Endometrial microvascular endothelial cells (primary cell): ENCODE measurements at regions not wholly inside any gene's neighbourhood (a gene's known extent, or its start where the extent isn't known, plus 50 kb on each side); places are given as distances from the start of the nearest gene placed in this dataset.
"Not testable (repeated sequence)": the region's sequence is repeated elsewhere in the genome, so short reads cannot be mapped to it uniquely, and the experiment has no call there.

Experiments used
- in situ Hi-C: cut with HindIII; loops from 2 replicates; pipeline ENCODE4 v1.10.0; 2017; ENCODE audit warnings: low sequenced_read_pairs, low pct_unique_long_range_greater_than_20kb; ENCODE audit errors: inconsistent ontology term

DNA sequence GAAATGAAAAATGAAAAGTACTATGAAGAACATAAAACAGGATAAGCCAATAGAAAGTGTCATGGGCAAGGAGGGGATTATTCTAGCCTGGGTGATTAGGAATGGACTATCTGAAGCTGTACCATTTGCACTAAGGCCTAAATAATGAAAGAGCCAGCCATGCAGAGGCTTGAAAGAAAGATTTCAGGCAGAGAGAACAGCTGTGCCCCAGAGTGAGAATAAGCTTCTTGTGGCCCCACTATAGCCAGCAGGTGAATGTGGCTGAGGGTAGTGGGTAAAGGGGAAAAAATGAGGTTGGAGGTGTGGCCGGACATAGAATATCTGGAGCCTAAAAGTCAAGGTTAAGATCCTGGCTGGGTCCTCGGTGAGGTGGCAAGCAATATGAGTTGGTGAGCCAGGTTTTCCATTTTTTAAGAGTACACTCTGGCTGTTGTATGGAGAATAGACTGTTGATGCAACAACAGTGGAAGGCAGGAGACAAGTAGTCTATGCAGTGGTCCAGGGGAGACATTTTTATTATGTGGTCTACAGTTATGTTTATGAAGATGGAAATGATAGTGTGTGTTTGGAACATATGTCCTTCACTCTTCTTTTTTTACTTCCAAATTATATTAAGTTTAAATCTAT, 135.2 kb upstream of the SETBP1 start:
- in situ Hi-C loops = no loop called here

DNA sequence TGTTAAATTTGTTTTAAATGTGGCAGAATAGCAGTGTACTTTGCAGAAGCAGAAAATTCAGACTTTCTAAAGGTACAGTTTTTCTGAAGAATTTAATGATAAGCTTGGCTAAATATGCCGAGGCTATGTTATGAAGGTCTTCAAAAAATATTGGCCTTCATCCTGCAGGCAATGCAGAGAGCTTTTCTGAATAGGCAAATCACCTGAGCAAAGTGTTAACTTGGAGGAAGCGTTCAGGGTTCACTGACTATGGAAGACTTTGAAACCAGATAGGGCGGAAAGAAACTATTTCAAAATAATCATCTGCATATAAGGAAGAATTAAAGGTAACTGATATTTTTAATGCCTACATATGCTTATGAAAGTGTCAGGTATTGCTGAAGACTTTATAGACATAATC, 133.7 kb upstream of the SETBP1 start:
- in situ Hi-C loops = no loop called here

DNA sequence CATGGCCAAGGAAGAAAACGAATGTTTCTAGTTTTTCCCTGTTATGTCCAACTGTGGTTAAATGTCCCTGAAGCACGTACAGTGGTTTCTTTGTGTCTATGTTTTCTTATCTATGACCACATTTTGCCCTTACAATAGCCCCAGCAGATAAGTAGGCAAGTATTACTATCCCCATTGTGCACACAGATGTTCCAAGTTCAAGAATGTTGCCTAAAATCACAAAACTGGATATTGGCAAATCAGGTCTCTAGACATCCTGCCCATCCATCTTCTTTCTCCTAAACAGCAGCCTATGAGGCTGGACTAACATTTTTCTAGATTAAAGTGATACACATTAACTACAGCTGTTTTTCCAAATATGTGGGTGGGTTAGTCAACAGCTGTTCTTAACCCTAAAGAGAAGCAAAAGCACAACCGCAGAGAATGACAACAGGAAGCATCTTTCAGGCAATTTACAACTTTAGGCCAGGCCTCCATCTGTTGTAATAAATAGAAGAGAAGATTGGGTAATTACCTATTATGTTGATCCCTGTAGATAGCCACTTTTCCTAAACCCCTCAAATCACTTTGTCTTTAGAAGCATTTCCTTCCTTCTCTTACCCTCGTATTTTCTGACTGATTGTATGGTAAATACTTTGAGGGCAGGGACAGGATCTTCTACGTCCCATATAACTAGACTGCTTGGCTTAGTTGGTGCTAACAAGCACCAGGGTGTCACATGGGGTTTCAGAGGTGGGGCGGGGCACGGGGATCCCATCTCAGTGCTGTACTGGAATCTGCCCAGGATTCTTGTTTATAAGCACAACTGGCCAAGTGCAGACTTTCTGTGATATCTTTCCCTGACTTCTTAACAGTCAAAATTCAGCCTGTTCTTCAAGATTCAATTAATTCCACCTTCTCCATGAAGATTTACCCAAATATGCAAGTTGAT, 132.1 kb upstream of the SETBP1 start:
- in situ Hi-C loops = no loop called here

DNA sequence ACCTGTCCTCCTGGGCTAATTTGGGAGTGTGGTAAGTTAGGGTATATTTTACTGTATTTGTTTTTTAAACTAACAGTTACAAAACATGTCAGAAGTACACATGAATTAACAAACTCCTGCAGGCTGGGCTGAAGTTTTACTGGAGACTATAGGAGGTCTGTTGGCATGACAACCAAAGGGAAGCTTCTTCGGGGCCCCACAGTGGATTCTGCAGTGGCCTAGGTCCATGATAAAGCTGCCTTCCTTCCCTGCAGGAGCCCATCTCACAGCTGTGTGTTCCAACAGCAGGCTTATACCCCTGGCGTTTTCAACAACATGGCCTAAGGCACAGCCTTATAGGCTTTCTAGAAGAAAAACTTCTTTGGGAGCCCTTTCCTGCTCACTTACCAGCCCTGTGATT, 128.0 kb upstream of the SETBP1 start:
- in situ Hi-C loops = no loop called here

DNA sequence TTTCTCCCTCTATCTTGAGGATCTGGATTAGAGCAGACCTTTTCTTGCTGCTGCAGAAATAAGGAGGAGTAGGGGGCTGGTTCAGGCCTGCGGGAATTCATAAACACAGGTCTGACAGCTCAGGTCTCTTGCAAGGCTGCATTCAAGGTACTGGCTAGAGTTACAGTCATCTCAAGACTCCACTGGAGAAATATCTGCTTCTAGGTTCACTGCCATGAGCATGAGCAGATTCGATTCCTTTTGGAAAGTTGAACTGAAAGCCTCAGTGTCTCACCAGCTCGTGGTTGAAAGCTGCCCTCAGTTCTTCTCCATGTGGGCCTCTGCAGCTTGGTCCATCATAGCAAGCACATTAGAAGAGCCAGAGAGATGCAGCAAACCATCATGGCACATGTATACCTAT, 124.4 kb upstream of the SETBP1 start:
- in situ Hi-C loops = no loop called here

DNA sequence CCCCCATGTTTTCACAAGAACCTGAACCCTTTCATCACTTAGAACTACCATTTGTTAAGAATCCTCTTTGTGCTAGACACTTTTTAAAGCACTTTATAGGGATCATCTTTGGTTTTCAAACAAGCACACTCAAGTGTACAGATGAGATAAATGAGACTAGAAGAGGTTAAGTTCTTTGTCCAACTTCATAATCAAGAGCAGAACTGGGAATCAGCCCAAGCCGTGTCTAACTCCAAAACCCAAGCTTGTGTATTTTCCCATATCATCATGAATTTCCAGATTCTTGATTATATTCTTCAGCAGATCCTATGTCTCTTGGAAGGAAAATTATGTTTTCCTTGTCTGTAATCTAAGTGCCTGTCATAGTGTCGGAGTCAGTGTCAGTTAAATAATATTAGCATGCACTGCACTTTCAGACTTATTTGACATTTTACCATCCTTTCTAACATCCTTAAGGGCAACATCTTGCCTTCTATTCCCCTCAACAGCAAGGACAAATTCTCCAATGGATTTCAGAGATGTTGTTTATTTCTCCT, 123.0 kb upstream of the SETBP1 start:
- in situ Hi-C loops = no loop called here

DNA sequence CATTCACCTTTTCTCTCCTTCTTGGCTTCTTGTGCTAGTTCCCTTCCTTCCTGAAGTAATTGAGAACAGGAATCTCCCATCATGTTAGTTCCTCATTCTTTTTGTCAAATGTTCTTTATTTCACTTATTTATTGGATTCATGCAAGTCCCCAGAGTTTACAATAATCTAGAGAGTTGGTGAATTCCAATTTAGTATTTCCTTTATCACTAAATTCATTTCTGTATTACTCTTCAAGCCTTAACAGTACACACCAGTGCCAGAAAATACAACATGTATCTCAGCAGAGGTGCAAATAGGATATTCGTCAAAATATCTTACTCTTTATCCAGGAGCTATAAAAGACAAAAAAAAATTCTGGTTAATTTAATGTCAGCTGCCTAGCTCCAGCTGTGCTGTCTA, 121.9 kb upstream of the SETBP1 start:
- in situ Hi-C loops = no loop called here

DNA sequence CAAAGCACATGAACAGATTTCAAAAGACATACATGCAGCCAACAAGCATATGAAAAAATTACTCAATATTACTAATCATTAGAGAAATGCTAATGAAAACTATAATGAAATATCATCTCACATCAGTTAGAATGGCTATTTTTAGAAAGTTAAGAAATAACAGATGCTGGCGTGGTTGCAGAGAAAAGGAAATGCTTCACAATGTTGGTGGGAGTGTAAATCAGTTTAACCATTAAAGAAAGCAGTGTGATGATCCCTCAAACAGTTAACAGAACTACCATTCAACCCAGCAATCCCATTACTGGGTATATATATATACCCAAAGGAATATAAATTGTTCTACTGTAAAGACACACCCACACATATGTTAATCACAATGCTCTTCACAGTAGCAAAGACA, 117.7 kb upstream of the SETBP1 start:
- in situ Hi-C loops = no loop called here

DNA sequence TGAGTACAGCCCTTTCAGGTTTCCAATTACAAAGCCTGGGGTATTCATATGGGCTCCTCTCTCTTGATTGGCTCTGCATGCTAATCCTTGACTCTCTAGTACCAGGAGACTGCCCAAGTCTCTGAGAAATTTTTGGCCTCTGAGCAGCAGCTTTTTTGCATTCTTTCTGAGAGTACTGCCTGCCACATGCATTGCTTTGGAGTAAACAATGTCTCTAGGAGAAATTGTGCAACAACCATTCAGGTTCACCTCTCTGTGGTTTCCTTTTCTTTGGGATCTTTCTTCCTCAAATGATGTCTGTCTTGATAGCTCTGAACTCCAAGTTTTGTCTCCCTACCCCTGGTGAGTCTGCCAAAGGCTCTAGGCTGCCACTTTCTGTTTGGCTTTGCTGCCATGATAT, 115.8 kb upstream of the SETBP1 start:
- in situ Hi-C loops = no loop called here

DNA sequence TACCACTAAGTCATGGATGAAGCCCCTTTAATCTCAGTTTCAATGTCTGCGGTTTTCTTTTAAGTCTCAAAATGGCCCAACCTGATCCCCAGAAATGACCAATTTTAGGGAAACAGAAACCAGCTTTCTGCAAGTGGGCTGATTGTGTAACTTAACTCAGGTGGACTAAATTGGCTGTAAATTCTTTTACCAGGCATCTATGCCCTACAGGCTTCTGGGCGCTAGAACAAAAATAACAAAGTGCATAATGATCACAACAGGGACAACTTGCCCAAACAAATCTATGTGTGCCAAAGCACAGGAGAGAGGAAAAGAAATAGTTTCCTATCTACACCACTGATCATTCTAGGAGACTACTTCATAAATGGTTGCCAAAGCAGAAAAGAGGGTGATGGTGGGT, 112.3 kb upstream of the SETBP1 start:
- in situ Hi-C loops = no loop called here

DNA sequence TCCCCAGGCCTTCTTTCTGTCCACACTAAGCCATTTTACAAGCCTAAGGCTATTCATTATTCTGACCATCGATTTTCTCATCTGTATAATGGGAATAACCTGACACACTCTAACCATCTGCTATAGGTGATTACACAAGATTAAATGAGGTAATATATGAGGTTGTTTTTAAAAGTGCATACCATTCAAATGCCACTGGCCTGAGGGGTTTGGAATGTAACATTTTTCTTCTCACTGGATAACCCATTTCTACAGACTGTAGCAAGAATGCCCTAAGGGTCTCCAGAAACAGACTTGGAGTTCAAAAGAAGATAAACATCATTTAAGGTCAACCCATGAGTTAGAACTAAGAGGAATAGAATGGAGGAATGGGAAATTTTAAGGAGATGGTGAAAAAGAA, 111.7 kb upstream of the SETBP1 start:
- in situ Hi-C loops = no loop called here

DNA sequence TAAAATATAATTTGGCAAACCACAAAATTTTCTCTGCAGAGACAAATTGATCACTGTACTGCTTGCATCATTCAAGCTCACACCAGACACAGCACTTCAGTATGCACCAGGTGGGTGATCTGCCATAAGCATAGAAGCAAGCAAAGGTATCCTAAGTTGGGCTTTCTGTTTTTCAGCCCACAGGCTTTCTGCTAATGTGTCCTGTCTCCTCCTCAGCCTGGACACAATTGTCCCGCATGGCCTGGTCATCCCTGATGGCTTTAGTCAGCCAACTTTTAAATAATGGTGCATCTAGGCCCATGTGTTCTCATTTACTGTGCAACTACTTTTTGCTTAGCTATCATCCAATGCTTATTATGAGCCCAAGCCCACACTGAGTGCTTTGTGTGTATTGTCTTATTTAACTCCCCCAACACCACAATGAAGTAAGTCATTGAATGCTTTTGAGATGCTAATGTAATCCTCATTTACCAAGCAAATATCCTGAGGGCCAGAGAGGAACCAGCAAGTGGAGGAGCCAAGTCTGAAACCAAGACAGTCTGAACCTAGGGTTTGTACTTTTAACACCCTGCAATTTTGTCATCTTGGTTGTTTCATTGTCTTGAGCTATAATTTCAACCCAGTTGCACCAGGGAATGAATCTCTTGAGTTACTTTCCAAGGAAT, 111.2 kb upstream of the SETBP1 start:
- in situ Hi-C loops = no loop called here

DNA sequence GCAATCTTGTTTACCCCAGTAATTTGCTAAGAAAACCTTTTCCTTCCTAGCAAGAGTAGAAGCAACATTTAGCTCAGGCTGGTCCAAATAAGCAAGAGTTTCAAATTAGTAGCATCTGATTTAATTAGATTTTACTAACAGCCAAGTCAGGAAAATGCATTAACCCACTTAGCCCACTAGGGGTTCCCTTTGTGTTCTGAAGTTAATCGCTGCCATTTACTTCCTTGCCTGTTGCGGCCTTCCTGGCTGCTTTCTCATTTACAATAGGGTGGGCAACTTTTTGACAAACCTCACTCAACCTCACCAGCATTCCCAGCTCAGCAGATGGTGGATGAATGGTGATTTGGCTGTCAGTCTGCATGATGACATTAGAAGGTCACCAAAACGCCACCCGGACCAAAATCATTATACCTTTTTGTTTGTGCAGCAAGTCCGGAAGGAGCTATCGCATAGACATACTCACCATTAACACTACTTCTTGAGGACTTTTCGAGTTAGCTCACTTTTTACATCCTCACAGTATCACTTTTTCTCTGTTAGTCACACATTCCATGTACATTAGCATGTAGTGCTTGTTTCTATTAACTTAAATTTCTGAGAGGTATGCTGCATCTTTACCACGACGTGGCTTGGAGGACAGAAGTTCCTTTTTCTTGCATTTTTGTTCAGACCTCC, 101.5 kb upstream of the SETBP1 start:
- in situ Hi-C loops = no loop called here

DNA sequence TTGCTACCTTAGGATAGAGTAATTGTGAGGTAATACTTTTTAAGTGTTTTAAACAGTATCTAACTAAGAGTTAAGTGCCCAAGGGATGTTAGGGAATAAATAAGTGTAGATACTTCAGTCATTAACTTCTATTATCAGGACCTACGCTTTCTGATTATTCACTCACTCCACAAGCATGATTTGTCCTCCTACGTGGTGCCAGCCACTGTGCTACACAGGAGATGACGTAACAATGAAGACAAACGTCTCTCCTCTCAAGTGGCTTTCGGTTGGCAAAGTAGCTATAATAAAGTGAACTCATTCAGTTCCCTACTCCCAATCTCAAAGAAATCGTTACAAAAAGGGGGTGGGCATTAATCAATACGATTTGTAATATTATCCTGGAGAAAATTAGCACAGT, 100.9 kb upstream of the SETBP1 start:
- in situ Hi-C loops = no loop called here

DNA sequence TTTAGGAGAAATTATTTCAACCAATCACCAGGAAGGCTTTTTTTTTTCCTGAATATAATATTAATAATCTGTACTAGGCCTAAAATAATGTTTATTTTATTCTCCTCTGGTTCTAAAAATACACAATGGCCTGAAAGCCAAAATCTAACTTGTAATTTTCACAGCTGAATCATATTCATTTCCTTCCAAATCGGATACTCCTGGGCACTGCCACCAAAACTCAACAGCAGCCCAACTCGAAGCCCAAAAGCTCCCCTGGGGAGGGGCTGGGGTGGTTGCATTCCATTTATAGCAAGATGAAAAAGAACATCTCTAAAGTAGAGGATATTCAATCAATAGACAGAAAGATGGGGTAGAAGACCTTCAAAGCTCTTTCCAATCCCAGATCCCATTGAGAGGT, 100.5 kb upstream of the SETBP1 start:
- in situ Hi-C loops = no loop called here

DNA sequence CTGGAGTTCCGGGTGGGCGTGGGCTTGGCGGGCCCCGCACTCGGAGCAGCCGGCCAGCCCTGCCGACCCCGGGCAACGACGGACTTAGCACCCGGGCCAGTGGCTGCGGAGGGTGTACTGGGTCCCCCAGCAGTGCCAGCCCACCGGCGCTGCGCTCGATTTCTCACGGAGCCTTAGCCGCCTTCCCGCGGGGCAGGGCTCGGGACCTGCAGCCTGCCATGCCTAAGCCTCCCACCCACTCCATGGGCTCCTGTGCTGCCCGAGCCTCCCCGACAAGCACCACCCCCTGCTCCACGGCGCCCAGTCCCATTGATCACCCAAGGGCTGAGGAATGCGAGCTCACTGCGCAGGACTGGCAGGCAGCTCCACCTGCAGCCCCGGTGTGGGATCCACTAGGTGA, 99.9 kb upstream of the SETBP1 start:
- in situ Hi-C loops = not testable (repeated sequence)

DNA sequence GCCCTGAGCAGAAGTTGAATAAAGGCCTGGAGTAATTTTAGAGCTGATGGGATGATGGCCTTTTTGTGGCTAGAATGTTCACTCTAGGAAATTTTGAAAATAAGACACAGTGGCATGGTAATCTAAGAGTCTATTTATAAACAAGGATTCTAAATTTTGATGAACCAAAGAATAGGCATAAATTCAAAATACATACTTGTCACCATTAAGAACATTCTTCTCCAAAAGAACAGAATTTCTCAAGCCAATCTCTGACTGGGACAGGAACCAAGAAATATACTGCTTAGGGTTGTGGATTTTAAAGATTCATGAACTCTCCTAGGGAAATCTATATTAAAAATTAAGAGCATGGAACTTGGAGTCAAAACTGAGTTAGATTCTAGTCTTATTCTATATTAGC, 98.2 kb upstream of the SETBP1 start:
- in situ Hi-C loops = no loop called here

DNA sequence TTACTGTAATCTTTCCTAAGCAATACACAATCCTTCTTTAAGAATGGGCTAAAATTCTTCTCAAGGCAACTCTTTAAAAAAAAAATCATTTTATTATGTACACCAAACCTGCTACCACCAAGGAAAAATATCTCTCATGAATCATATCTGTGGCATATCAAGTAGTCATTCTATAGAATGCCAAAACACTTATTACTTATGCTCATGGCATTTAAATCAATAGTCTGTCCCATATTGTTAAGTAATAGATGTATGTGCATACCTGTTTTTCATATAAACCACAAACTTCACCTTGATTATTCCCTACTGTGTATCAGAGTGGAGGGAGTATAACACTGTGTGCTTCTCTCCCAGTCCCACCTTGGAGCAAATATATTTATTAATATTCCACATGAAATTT, 95.8 kb upstream of the SETBP1 start:
- in situ Hi-C loops = no loop called here

DNA sequence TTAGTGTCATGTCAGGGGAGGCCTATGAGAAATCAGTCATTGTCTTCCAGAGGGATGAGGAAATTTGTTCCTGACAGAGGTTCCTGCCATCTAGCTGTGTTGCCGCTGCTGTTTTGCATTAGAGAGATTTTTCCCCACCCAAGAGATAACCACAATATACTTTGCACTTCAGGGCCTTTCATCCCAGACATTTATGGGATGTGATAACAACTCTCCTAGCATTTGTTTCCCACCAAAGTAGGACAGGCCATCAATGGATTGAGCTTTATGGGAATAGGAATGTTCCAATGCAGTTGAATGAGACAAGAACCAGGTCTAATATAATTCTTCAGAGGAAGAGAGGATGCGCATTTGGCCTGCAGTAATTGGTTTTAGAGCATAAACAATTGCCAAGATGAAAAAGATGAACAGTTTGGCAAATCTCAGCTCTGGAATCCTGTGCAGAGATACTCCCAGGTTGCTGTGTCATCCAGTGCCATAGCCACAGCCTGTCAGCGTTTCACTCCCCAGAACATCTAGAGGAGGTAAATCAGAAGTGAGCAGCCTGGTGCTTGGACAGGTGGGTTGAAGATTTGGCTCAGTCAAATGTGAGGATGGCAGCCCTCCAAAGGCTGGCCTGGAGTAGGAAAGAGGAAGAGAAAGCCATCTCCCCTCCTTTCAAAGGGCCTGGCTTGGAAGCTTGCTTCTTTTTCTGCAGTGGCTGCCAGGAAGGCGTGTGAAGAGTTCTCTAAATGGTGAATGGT, 93.7 kb upstream of the SETBP1 start:
- in situ Hi-C loops = no loop called here
